ENCODE measurements at regions not wholly inside any gene's neighbourhood (a gene's known extent, or its start where the extent isn't known, plus 50 kb on each side); places are given as distances from the start of the nearest gene placed in this dataset.

DNA sequence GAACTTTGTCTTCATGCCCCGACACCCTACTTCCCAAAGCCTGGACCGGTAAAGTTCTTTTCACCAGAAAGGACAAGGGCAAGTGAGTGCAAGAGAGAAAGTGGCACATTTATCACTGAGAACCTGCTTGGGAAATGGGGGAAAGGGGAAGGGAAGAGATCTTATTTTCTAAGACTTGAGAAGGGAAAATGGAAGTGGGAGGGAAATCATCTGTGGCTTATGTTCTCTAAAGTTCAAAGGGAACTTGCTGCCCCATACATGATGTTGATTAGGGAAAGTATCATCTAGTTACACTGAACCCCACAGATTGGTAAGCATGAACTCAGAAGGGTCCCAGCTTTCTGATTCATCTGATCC, 199.5 kb upstream of the LPP start:
- H3K4me3 ChIP-seq (ENCODE audit: low read depth, low read length), result no peak overlapping the region
- TF ChIP-seq MYC (IDR thresholded peaks at IDR 0.05; ENCODE audit: low read depth, low read length) (no peak), POLR2A (IDR thresholded peaks at IDR 0.05; ENCODE audit: extremely low read depth, insufficient read length) (no peak)
- TF ChIP-seq, protein P1, sequence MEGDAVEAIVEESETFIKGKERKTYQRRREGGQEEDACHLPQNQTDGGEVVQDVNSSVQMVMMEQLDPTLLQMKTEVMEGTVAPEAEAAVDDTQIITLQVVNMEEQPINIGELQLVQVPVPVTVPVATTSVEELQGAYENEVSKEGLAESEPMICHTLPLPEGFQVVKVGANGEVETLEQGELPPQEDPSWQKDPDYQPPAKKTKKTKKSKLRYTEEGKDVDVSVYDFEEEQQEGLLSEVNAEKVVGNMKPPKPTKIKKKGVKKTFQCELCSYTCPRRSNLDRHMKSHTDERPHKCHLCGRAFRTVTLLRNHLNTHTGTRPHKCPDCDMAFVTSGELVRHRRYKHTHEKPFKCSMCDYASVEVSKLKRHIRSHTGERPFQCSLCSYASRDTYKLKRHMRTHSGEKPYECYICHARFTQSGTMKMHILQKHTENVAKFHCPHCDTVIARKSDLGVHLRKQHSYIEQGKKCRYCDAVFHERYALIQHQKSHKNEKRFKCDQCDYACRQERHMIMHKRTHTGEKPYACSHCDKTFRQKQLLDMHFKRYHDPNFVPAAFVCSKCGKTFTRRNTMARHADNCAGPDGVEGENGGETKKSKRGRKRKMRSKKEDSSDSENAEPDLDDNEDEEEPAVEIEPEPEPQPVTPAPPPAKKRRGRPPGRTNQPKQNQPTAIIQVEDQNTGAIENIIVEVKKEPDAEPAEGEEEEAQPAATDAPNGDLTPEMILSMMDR (IDR thresholded peaks at IDR 0.05; ENCODE audit: low read depth, low read length), result no peak
- TF ChIP-seq, protein P2, sequence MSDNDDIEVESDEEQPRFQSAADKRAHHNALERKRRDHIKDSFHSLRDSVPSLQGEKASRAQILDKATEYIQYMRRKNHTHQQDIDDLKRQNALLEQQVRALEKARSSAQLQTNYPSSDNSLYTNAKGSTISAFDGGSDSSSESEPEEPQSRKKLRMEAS (IDR thresholded peaks at IDR 0.05; ENCODE audit: low read depth, low read length), result no peak
- no peak for DNase-seq (ENCODE audit: low read depth)

- DNase-seq (ENCODE audit: low read depth), result peak; percentile 87
- no peak overlapping the region for H3K4me3 ChIP-seq (ENCODE audit: low read depth, low read length)
- TF ChIP-seq MYC (IDR thresholded peaks at IDR 0.05; ENCODE audit: low read depth, low read length) (peak; percentile 8; the same call in 1 of the 2 replicates), POLR2A (IDR thresholded peaks at IDR 0.05; ENCODE audit: extremely low read depth, insufficient read length) (no peak)
- TF ChIP-seq, protein P1 (IDR thresholded peaks at IDR 0.05; ENCODE audit: low read depth, low read length), result no peak
- TF ChIP-seq, protein P2 (IDR thresholded peaks at IDR 0.05; ENCODE audit: low read depth, low read length), result no peak
Measured at GRCh38 chr3:187954873-187955586, 198.9 kb upstream of the LPP start.

GRCh38 chr3:187955587-187955952, 198.4 kb upstream of the LPP start:
- TF ChIP-seq, protein P2 (IDR thresholded peaks at IDR 0.05; ENCODE audit: low read depth, low read length), result no peak
- no peak for TF ChIP-seq MYC (IDR thresholded peaks at IDR 0.05; ENCODE audit: low read depth, low read length)
- TF ChIP-seq, protein P1 (IDR thresholded peaks at IDR 0.05; ENCODE audit: low read depth, low read length), result no peak
- TF ChIP-seq POLR2A (IDR thresholded peaks at IDR 0.05; ENCODE audit: extremely low read depth, insufficient read length), result no peak
- DNase-seq (ENCODE audit: low read depth), result no peak
- no peak overlapping the region for H3K4me3 ChIP-seq (ENCODE audit: low read depth, low read length)

- no peak overlapping the region for H3K4me3 ChIP-seq (ENCODE audit: low read depth, low read length)
- TF ChIP-seq MYC (IDR thresholded peaks at IDR 0.05; ENCODE audit: low read depth, low read length) (no peak), POLR2A (IDR thresholded peaks at IDR 0.05; ENCODE audit: extremely low read depth, insufficient read length) (no peak)
- TF ChIP-seq, protein P1 (IDR thresholded peaks at IDR 0.05; ENCODE audit: low read depth, low read length), result no peak
- TF ChIP-seq, protein P2 (IDR thresholded peaks at IDR 0.05; ENCODE audit: low read depth, low read length), result no peak
- no peak for DNase-seq (ENCODE audit: low read depth)
Measured at GRCh38 chr3:187957165-187957581, 196.8 kb upstream of the LPP start.

GRCh38 chr3:187957582-187957981, 196.4 kb upstream of the LPP start:
- TF ChIP-seq, protein P1 (IDR thresholded peaks at IDR 0.05; ENCODE audit: low read depth, low read length), result no peak
- TF ChIP-seq POLR2A (IDR thresholded peaks at IDR 0.05; ENCODE audit: extremely low read depth, insufficient read length) (no peak), MYC (IDR thresholded peaks at IDR 0.05; ENCODE audit: low read depth, low read length) (no peak)
- TF ChIP-seq, protein P2 (IDR thresholded peaks at IDR 0.05; ENCODE audit: low read depth, low read length), result no peak
- no peak for DNase-seq (ENCODE audit: low read depth)
- H3K4me3 ChIP-seq (ENCODE audit: low read depth, low read length), result no peak overlapping the region
